AML-193 (cell line): ENCODE measurements at regions not wholly inside any gene's neighbourhood (a gene's known extent, or its start where the extent isn't known, plus 50 kb on each side); places are given as distances from the start of the nearest gene placed in this dataset.

ENCODE experiments used
- DNase-seq, 2 experiments: peaks; one replicate each; lab custom pipeline; 2025; lab: John Stamatoyannopoulos, UW

DNA sequence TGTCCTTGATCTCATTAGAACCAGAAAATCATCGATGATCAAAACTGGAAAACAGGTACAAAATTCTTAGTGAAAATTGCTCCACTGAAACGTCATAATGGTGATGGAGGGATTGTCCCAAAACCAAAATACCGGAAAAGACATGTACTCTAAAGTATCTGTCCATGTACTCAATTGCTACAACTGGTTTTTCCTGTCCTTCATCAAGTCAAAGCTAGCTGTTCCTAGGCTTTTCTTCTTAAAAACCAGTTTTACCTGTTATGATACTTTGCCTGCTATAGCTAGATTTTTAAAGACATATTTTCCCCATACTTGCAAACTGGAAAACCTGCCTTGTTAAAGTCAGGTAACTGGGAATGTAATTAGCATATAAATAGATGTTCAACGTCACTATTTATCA, 50.5 kb upstream of the LRRC1 start:
- DNase-seq: no peak

GRCh38 chr6:53741034-53741823, 53.6 kb upstream of the LRRC1 start:
- DNase-seq: no peak

DNA sequence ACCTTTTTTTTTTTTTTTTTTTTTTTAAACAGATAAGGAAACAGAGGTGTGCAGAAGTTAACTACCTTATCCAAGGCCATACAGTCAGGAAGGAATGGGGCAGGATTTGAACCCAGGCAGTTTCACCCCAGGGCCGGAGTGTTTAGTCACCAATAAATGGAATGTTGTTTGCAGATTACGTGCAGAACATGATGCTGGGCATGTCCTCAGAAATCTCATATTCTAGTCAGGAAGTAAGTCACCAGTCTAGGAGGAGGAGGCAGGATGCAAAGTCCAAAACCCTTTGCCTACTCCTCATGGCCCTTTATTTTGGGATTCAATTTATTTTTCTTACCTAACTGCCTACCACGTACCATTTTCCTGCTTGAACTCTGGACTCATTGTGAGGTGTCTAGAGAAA, 57.1 kb upstream of the LRRC1 start:
- DNase-seq: no peak

- no peak for DNase-seq
Measured at GRCh38 chr6:53735896-53736295, 58.9 kb upstream of the LRRC1 start.

DNA sequence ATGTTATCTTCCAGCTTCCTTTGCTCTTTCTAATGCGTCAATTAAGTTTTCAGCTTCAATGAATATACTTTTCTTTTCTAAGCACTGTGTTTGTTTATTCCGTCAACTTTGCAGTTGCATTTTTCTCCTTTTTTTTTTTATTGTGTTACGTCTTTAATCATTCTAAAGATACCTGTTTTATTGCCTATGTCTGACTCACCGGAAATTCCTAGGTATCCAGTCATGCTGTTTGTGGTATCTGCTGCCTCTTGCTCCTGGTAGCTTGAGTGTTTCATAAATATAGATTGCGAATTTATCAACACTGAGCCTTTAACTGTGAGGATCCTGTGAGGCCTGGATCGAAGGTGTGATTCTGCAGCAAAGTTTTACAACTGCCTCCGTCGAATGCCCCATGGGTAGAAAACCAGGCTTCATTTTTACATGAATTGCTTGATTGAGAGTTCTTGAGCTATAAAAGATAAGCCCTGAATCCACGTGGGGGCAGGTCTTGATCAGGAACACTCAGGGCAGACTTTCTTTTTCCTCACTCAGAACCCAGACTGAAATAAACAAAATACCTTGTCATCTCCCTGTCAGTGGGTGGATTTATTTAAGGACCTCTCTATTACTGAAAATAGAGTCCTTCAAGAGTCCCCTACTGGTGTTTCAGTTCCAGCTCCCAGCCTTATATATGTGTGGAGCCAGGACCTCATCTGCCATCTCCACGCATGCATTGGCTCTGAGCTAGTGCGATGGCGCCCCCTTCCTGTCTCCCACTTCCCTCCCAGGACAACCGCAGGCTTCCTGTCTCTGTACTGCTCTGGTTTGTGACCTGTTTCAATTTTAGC, 60.1 kb upstream of the LRRC1 start:
- DNase-seq: peak; percentile 23 to 26

DNA sequence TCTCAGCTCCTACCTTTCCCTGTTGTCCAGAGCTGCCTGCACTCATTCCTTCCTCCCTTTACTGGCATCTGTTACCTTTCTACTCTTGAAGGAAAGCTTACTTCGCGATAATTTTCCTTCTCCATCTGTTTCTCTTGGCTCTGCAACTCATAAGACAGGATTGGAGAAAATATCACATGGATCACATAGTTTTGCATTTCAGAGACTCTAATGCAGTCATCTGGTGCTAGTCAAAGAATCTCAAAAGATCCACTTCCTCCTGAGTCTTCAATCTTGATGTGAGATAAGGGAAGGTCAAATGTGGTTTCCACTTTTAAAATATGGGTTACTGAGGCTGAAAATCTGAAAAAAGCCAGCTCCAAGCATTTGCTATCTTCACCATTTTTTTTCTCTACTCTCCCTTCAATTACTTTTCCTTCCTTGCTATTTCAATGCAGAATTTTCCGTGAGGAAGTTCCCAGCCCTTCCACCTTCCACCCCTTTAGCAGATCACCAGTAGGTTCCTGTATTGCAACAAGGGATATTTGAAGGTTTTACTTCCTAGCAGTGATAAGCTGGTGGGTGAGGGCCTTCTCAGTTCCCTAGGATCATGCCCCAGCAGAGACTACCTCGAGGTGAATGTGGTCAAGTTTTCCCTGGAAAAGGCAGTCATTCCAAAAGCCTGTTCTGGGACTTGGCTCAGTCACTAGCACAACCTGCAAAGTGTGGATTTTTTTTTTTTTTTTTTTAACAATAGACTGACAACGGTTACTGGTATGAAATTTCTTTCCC, 62.8 kb upstream of the LRRC1 start:
- no peak for DNase-seq

DNA sequence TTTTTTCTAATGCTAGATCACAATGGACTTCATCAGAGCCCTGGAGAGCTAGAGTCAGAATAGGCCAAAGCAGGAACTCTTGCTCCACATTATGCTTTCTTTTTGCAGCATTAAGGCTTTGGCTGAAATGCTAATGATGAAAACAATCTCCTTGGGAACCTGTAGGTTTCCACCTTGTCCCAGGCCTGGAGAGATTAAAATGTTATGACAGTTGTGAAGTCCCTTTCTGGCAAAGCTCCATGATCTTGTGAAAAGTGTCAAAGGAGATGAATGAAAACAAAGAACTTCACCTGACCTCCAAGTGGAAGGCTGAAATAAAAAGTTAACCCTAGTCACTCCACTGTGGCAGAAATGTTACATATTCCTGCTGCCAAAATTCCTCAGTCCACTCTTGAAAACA, 64.0 kb upstream of the LRRC1 start:
- no peak for DNase-seq

DNA sequence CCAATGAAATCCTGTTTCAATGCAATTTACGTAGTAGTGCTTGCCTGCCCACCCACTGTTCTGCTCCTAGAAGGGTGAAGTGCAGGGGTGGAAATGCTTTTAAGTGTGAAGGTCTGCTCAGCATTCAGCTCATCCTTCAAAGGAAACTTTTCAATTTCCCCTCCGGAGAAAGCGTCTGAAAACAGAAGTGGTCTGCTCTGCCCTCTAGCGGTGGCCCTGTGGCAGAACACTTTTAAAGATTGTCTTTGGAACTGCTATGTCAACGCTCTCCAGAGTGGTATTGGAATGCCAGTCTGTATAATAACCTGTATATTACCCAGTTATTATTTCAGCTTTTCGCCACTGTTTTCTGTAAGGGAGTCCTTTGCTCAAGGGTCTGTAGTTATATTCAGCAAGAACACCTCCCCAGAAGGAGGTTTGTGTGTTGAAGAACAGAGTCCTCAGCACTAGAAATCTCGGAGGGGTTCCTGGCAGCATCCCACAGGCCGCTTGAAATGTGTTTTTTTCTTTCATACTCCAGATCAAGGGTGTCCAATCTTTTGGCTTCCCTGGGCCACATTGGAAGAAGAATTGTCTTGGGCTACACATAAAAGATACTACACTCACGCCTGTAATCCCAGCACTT, 63.1 kb upstream of the KLHL31 start:
- DNase-seq: peak; percentile 57 to 74

GRCh38 chr6:53727748-53728147, 62.2 kb upstream of the KLHL31 start:
- no peak for DNase-seq

- DNase-seq: peak; percentile 71 to 78
Measured at GRCh38 chr6:53725791-53726575, 60.4 kb upstream of the KLHL31 start.

GRCh38 chr6:53724501-53724900, 58.9 kb upstream of the KLHL31 start:
- DNase-seq: no peak

GRCh38 chr6:53723331-53723730, 57.8 kb upstream of the KLHL31 start:
- no peak for DNase-seq

- no peak for DNase-seq
Measured at GRCh38 chr6:53721766-53722165, 56.2 kb upstream of the KLHL31 start.

- peak; percentile 87 to 93 for DNase-seq
Measured at GRCh38 chr6:53718597-53719460, 53.3 kb upstream of the KLHL31 start.

- DNase-seq: no peak
Measured at GRCh38 chr6:53717566-53717965, 52.0 kb upstream of the KLHL31 start.

- no peak for DNase-seq
Measured at GRCh38 chr6:53715434-53715833, 49.9 kb upstream of the KLHL31 start.
